A549 (cell line): ENCODE measurements at regions not wholly inside any gene's neighbourhood (a gene's known extent, or its start where the extent isn't known, plus 50 kb on each side); places are given as distances from the start of the nearest gene placed in this dataset.
"Not testable (repeated sequence)": the region's sequence is repeated elsewhere in the genome, so short reads cannot be mapped to it uniquely, and the experiment has no call there.

Experiments
- ATAC-seq, 2 experiments: fragments of 200-7000 bp in 1 of 2; fragments of >200 bp in 1 of 2; cut with Nextera tagmentation in 1 of 2; cut with Tn5 transposase in 1 of 2; 3 replicates each; pipeline versions ENCODE4 v1.8.0 to v1.9.1; 2018 to 2020; ENCODE audit warnings: mild to moderate bottlenecking in 1 of 2, moderate library complexity in 1 of 2
- CTCF ChIA-PET: fragments of 300-600 bp; sonication (Branson Sonifier 250); formaldehyde crosslinking; extraction: SDS; loops from one replicate; lab custom pipeline; 2021; ENCODE audit warnings: antibody characterized with exemption, inconsistent platforms; lab: Yijun Ruan, JAX
- POLR2A ChIA-PET: fragments of 350-600 bp; formaldehyde crosslinking; extraction: SDS; loops from one replicate; lab custom pipeline; 2021; ENCODE audit warnings: antibody characterized with exemption, inconsistent platforms; lab: Yijun Ruan, JAX
- DNase-seq, 2 experiments: peaks; one replicate each; pipeline versions ENCODE4 v3.0.0 to v3.0.0-alpha.2; 2011 to 2016; ENCODE audit warnings: low read depth in 1 of 2, low spot score in 1 of 2
- FAIRE-seq: peaks from 2 replicates; lab custom pipeline; 2011; peaks lifted over from hg19 to GRCh38; lab: Jason Lieb, UNC
- H3K27ac ChIP-seq, 2 experiments: fragments of >200 bp; sonication (Bioruptor Twin); formaldehyde crosslinking; 3 replicates each; pipeline ENCODE4 v1.5.1; 2016 to 2017
- H3K4me1 ChIP-seq: fragments of >200 bp; sonication (Bioruptor Twin); formaldehyde crosslinking; 3 replicates; pipeline ENCODE4 v1.6.1; 2016
- H3K4me2 ChIP-seq: fragments of >200 bp; sonication (Bioruptor Twin); formaldehyde crosslinking; 3 replicates; pipeline ENCODE4 v1.6.1; 2016
- H3K4me3 ChIP-seq: fragments of >200 bp; sonication (Bioruptor Twin); formaldehyde crosslinking; 3 replicates; pipeline ENCODE4 v1.5.1; 2016
- H3K9me3 ChIP-seq: fragments of >200 bp; sonication (Bioruptor Twin); formaldehyde crosslinking; 3 replicates; pipeline ENCODE4 v1.6.1; 2016
- BHLHE40 ChIP-seq: IDR thresholded peaks from 2 replicates; pipeline ENCODE4 v1.6.1; 2012; ENCODE audit warnings: low read depth, low read length, inconsistent platforms
- CBX8 ChIP-seq: fragments of 200-600 bp; sonication (generic); IDR thresholded peaks from 2 replicates; pipeline ENCODE4 v1.6.1; 2016
- CEBPB ChIP-seq, 2 experiments: fragments of >200 bp in 1 of 2; sonication (Bioruptor Twin) in 1 of 2; formaldehyde crosslinking in 1 of 2; IDR thresholded peaks; 2 replicates each; pipeline ENCODE4 v1.6.1; 2012 to 2016
- CHD2 ChIP-seq: fragments of 150-350 bp; IDR thresholded peaks from 2 replicates; pipeline ENCODE4 v1.6.1; 2014; ENCODE audit warnings: low read length; ENCODE audit not compliant: partially characterized antibody
- EHF ChIP-seq: fragments of 250-450 bp; sonication (Bioruptor Pico); IDR thresholded peaks from 2 replicates; pipeline ENCODE4 v1.5.0; 2020; ENCODE audit warnings: mild to moderate bottlenecking
- EP300 ChIP-seq, 2 experiments: fragments of >200 bp; sonication (Bioruptor Twin); formaldehyde crosslinking; IDR thresholded peaks; 2 replicates in 1 of 2; 3 replicates in 1 of 2; pipeline ENCODE4 v1.6.1; 2016 to 2017
- FOSL2 ChIP-seq, 2 experiments: fragments of 450-650 bp in 1 of 2; fragments of >200 bp in 1 of 2; sonication (Bioruptor Twin) in 1 of 2; formaldehyde crosslinking; IDR thresholded peaks; 2 replicates each; pipeline versions ENCODE4 v1.5.0 to v1.6.1; 2016 to 2020; ENCODE audit warnings: mild to moderate bottlenecking in 1 of 2, moderate library complexity in 1 of 2
- GATA3 ChIP-seq: IDR thresholded peaks from 2 replicates; pipeline ENCODE4 v1.6.1; 2012; ENCODE audit warnings: borderline replicate concordance
- HOXA7 ChIP-seq: fragments of 250-450 bp; sonication (Bioruptor Pico); IDR thresholded peaks from 2 replicates; pipeline ENCODE4 v1.5.0; 2020; ENCODE audit warnings: mild to moderate bottlenecking, moderate library complexity
- HOXB13 ChIP-seq: fragments of 250-450 bp; sonication (Bioruptor Pico); IDR thresholded peaks from 2 replicates; pipeline ENCODE4 v1.5.0; 2020; ENCODE audit warnings: low read depth, mild to moderate bottlenecking, moderate library complexity
- JUN ChIP-seq, 2 experiments: fragments of >200 bp; sonication (Bioruptor Twin); formaldehyde crosslinking; IDR thresholded peaks; 2 replicates in 1 of 2; 3 replicates in 1 of 2; pipeline ENCODE4 v1.6.1; 2016 to 2017
- KDM1A ChIP-seq: fragments of 200-600 bp; sonication (generic); IDR thresholded peaks from 2 replicates; pipeline ENCODE4 v1.6.1; 2016; ENCODE audit warnings: low read depth, mild to moderate bottlenecking
- KDM5A ChIP-seq: fragments of 200-600 bp; sonication (generic); IDR thresholded peaks from 2 replicates; pipeline ENCODE4 v1.6.1; 2016; ENCODE audit warnings: antibody characterized with exemption, mild to moderate bottlenecking
- MAFK ChIP-seq: fragments of 450-650 bp; IDR thresholded peaks from 2 replicates; pipeline ENCODE4 v1.6.1; 2014; ENCODE audit not compliant: partially characterized antibody
- RCOR1 ChIP-seq: fragments of 150-350 bp; IDR thresholded peaks from 2 replicates; pipeline ENCODE4 v1.6.1; 2014; ENCODE audit warnings: antibody characterized with exemption, low read length, low read depth
- RNF2 ChIP-seq: fragments of 200-600 bp; sonication (generic); IDR thresholded peaks from 2 replicates; pipeline ENCODE4 v1.6.1; 2016; ENCODE audit warnings: low read depth, mild to moderate bottlenecking, antibody characterized with exemption, moderate library complexity, borderline replicate concordance
- SMC3 ChIP-seq: fragments of >200 bp; sonication (Bioruptor Twin); formaldehyde crosslinking; IDR thresholded peaks from 3 replicates; pipeline ENCODE4 v1.6.1; 2018; ENCODE audit warnings: inconsistent platforms
- TFCP2L1 ChIP-seq: fragments of 250-450 bp; sonication (Bioruptor Pico); IDR thresholded peaks from 2 replicates; pipeline ENCODE4 v1.5.0; 2021; ENCODE audit warnings: mild to moderate bottlenecking
- TP53 ChIP-seq: fragments of 250-450 bp; sonication (Bioruptor Pico); IDR thresholded peaks from 2 replicates; pipeline ENCODE4 v1.5.0; 2021; ENCODE audit warnings: mild to moderate bottlenecking, moderate library complexity
- ZFP36 ChIP-seq: fragments of 450-650 bp; IDR thresholded peaks from 2 replicates; pipeline ENCODE4 v1.6.1; 2014; ENCODE audit warnings: borderline replicate concordance; ENCODE audit not compliant: partially characterized antibody
- ZNF302 ChIP-seq: fragments of 250-450 bp; sonication (Bioruptor Pico); IDR thresholded peaks from 2 replicates; pipeline ENCODE4 v1.9.0; 2021; ENCODE audit warnings: inconsistent platforms, mild to moderate bottlenecking, moderate library complexity
- ZSCAN20 ChIP-seq: fragments of 250-450 bp; sonication (Bioruptor Pico); IDR thresholded peaks from 2 replicates; pipeline ENCODE4 v1.8.0; 2022; ENCODE audit warnings: mild to moderate bottlenecking, moderate library complexity
- WGBS: methylation state at CpG from one replicate; pipeline ENCODE4 v1.1.6; 2017; ENCODE audit errors: missing lambda C conversion rate; 5-methylcytosine and 5-hydroxymethylcytosine counted together
- TF ChIP-seq, protein P1 (sequence below): fragments of 150-350 bp; IDR thresholded peaks from 2 replicates; pipeline ENCODE4 v1.6.1; 2014; ENCODE audit warnings: low read depth, mild to moderate bottlenecking, low read length
- TF ChIP-seq, protein P2 (sequence below): fragments of 250-450 bp; sonication (Bioruptor Pico); IDR thresholded peaks from 2 replicates; pipeline ENCODE4 v1.5.0; 2020; ENCODE audit warnings: low read depth, mild to moderate bottlenecking, moderate library complexity
- TF ChIP-seq, protein P3 (sequence below): fragments of >200 bp; sonication (Bioruptor Twin); formaldehyde crosslinking; IDR thresholded peaks from 3 replicates; pipeline ENCODE4 v1.6.1; 2016

- ATAC-seq (no peak), FAIRE-seq (no peak), DNase-seq (no peak)
- WGBS: 72% methylated on average over 5 of the region's 5 CpGs
- TF ChIP-seq EP300 (IDR thresholded peaks at IDR 0.05) (no peak), ZFP36 (no peak), TFCP2L1 (CRISPR knock-in tag) (no peak), CBX8 (no peak), KDM5A (no peak), KDM1A (no peak), HOXA7 (CRISPR knock-in tag) (no peak), FOSL2 (IDR thresholded peaks at IDR 0.05) (no peak), FOSL2 (CRISPR knock-in tag; IDR thresholded peaks at IDR 0.05) (no peak)
- no peak overlapping the region for H3K27ac ChIP-seq
- ChIA-PET CTCF (interaction anchor here (0.9 kb wide), 1 partner anchor 9 kb away, joined by 3 read pairs; no protein-coding TSS in a partner anchor), POLR2A (no interaction called here)
- H3K4me3 ChIP-seq: no peak overlapping the region
- H3K4me1 ChIP-seq: no peaks in the 10 kb centered on the region
- no peaks in the 10 kb centered on the region for H3K9me3 ChIP-seq
- H3K4me2 ChIP-seq: no peak overlapping the region
Observed at GRCh38 chr10:33588974-33589600, 254.6 kb upstream of the NRP1 start.

- FAIRE-seq, ATAC-seq, H3K27ac ChIP-seq, H3K4me2 ChIP-seq, H3K4me3 ChIP-seq, H3K4me1 ChIP-seq, DNase-seq, H3K9me3 ChIP-seq, POLR2A ChIA-PET: not testable (repeated sequence)
- 74% methylated on average over 3 of the region's 3 CpGs for WGBS
- CTCF ChIA-PET: interaction anchor here (1.3 kb wide), 1 partner anchor 391 kb away, joined by 3 read pairs; no protein-coding TSS in a partner anchor
Observed at GRCh38 chr10:33584596-33584995, 250.1 kb upstream of the NRP1 start.

DNA sequence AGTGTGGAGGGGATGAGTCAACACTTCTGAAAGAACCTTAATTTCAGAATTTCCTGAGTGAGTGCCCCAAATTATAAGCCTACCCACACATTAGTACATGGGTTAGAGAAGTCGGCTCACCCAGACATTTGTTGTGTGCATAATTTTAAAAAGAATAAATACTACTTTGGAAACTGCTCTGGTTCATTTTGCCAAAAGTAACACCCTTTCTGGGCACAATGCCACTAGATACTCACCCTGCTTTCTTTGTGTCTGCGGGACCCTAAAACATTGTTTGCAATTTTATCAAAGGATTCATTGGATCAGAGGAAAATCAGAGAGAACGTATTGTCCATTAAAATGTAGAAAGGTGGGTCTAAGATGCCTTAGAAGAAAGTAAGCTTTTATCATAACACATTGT lies 245.5 kb upstream of the NRP1 start:
- Histone ChIP-seq H3K4me2 (no peak overlapping the region), H3K27ac (no peak overlapping the region), H3K4me3 (no peak overlapping the region), H3K9me3 (no peaks in the 10 kb centered on the region), H3K4me1 (no peaks in the 10 kb centered on the region)
- ChIA-PET POLR2A (no interaction called here), CTCF (interaction anchor here (0.7 to 0.9 kb wide), 2 partner anchors 9 to 10 kb away, joined by 3 read pairs; no protein-coding TSS in a partner anchor)
- DNase-seq: no peak
- no peak for FAIRE-seq
- ATAC-seq: no peak
- TF ChIP-seq RCOR1: no peak
- TF ChIP-seq, protein P1, sequence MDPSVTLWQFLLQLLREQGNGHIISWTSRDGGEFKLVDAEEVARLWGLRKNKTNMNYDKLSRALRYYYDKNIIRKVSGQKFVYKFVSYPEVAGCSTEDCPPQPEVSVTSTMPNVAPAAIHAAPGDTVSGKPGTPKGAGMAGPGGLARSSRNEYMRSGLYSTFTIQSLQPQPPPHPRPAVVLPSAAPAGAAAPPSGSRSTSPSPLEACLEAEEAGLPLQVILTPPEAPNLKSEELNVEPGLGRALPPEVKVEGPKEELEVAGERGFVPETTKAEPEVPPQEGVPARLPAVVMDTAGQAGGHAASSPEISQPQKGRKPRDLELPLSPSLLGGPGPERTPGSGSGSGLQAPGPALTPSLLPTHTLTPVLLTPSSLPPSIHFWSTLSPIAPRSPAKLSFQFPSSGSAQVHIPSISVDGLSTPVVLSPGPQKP: no peak
- no peak for TF ChIP-seq CHD2
- TF ChIP-seq HOXB13 (CRISPR knock-in tag): no peak
- TF ChIP-seq FOSL2 (IDR thresholded peaks at IDR 0.05): no peak
- TF ChIP-seq FOSL2 (CRISPR knock-in tag; IDR thresholded peaks at IDR 0.05): no peak
- no peak for TF ChIP-seq ZNF302 (CRISPR knock-in tag)
- no peak for TF ChIP-seq RNF2
- WGBS: 79% methylated on average over 3 of the region's 3 CpGs

DNA sequence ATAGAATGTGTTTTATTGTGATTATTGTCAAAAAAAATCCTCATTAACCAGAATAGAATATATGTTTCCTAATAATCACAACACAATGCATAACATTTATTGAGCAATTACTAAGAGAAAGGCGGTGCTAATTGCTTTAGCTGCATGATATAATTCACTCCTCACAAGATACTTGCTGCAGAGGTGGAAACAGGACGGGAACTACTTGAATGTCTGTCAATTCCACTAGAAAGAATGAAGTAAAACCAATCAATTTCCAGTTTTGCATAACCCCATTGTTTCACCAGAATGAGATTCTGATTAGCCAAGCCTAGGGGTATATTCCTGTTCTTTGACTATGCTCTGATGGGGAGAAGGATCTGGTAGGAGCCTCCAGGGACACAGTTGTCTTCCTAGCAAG lies 239.1 kb upstream of the NRP1 start:
- H3K9me3 ChIP-seq: no peaks in the 10 kb centered on the region
- no peak overlapping the region for H3K4me2 ChIP-seq
- H3K27ac ChIP-seq: no peak overlapping the region
- no peak overlapping the region for H3K4me3 ChIP-seq
- CTCF ChIA-PET: interaction anchor here (0.9 to 1.2 kb wide), 2 partner anchors 8 to 25 kb away, joined by 3 read pairs; no protein-coding TSS in a partner anchor
- ATAC-seq (no peak), FAIRE-seq (no peak), DNase-seq (no peak)
- POLR2A ChIA-PET: no interaction called here
- H3K4me1 ChIP-seq: peaks cover 9% of the 10 kb centered on the region
- WGBS: 48% methylated on average over 2 of the region's 2 CpGs
- TF ChIP-seq TP53 (no peak), KDM1A (no peak), EP300 (IDR thresholded peaks at IDR 0.05) (no peak), BHLHE40 (no peak), CEBPB (IDR thresholded peaks at IDR 0.05) (no peak), CBX8 (no peak), ZSCAN20 (CRISPR knock-in tag) (no peak), JUN (IDR thresholded peaks at IDR 0.05) (no peak), SMC3 (no peak), GATA3 (no peak), EHF (CRISPR knock-in tag) (no peak), MAFK (no peak)
- TF ChIP-seq, protein P2, sequence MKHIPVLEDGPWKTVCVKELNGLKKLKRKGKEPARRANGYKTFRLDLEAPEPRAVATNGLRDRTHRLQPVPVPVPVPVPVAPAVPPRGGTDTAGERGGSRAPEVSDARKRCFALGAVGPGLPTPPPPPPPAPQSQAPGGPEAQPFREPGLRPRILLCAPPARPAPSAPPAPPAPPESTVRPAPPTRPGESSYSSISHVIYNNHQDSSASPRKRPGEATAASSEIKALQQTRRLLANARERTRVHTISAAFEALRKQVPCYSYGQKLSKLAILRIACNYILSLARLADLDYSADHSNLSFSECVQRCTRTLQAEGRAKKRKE: no peak
- TF ChIP-seq, protein P3, sequence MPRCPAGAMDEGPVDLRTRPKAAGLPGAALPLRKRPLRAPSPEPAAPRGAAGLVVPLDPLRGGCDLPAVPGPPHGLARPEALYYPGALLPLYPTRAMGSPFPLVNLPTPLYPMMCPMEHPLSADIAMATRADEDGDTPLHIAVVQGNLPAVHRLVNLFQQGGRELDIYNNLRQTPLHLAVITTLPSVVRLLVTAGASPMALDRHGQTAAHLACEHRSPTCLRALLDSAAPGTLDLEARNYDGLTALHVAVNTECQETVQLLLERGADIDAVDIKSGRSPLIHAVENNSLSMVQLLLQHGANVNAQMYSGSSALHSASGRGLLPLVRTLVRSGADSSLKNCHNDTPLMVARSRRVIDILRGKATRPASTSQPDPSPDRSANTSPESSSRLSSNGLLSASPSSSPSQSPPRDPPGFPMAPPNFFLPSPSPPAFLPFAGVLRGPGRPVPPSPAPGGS: no peak
